H1 (cell line): ENCODE measurements at regions not wholly inside any gene's neighbourhood (a gene's known extent, or its start where the extent isn't known, plus 50 kb on each side); places are given as distances from the start of the nearest gene placed in this dataset.

Experiments used
- CTCF ChIA-PET: fragments of 300-600 bp; sonication (Branson Sonifier 250); formaldehyde crosslinking; loops from one replicate; lab custom pipeline; 2021; ENCODE audit not compliant: partially characterized antibody; lab: Charles Lee
- POLR2A ChIA-PET: fragments of 300-600 bp; sonication (Branson Sonifier 250); formaldehyde crosslinking; loops from one replicate; lab custom pipeline; 2021; ENCODE audit warnings: inconsistent platforms; ENCODE audit not compliant: partially characterized antibody; lab: Charles Lee
- DNase-seq, 2 experiments: peaks; one replicate each; pipeline versions ENCODE4 v3.0.0 to v3.0.0-alpha.2; 2010 to 2022; ENCODE audit warnings: low spot score in 2 of 2, low read depth in 1 of 2, mixed read lengths in 1 of 2
- FAIRE-seq: peaks from 2 replicates; lab custom pipeline; 2011; peaks lifted over from hg19 to GRCh38; lab: Jason Lieb, UNC
- H2AFZ ChIP-seq: 2 replicates; pipeline ENCODE4 v1.8.1; 2012; ENCODE audit warnings: low read length, inconsistent platforms
- H2AK5ac ChIP-seq: 2 replicates; pipeline ENCODE4 v1.6.1; 2013; ENCODE audit warnings: low read depth, low read length
- H2BK120ac ChIP-seq: replicated peaks from 2 replicates; pipeline ENCODE3; 2013; ENCODE audit warnings: low read depth, low read length, inconsistent platforms
- H2BK12ac ChIP-seq: 2 replicates; pipeline ENCODE4 v1.6.1; 2013; ENCODE audit warnings: low read depth, low read length
- H2BK15ac ChIP-seq: 2 replicates; pipeline ENCODE4 v1.6.1; 2013; ENCODE audit warnings: low read length
- H2BK20ac ChIP-seq: 2 replicates; pipeline ENCODE4 v1.6.1; 2013; ENCODE audit warnings: low read length
- H2BK5ac ChIP-seq: 2 replicates; pipeline ENCODE4 v1.6.1; 2013; ENCODE audit warnings: low read depth, low read length
- H3K14ac ChIP-seq: 2 replicates; pipeline ENCODE4 v1.6.1; 2013; ENCODE audit warnings: inconsistent platforms; ENCODE audit not compliant: insufficient read length
- H3K18ac ChIP-seq: 2 replicates; pipeline ENCODE4 v1.6.1; 2013; ENCODE audit warnings: low read length; ENCODE audit errors: extremely low read depth
- H3K23ac ChIP-seq: 2 replicates; pipeline ENCODE4 v1.6.1; 2013; ENCODE audit warnings: inconsistent platforms; ENCODE audit not compliant: insufficient read length
- H3K23me2 ChIP-seq: 2 replicates; pipeline ENCODE4 v1.6.1; 2013; ENCODE audit warnings: low read depth, low read length
- H3K27ac ChIP-seq: 2 replicates; pipeline ENCODE4 v1.6.1; 2011; ENCODE audit warnings: low read depth, low read length, inconsistent platforms
- H3K27me3 ChIP-seq, 4 experiments: replicated peaks in 1 of 4; 1 replicate in 1 of 4; 2 replicates in 3 of 4; pipeline versions ENCODE4 v1.6.1 to v1.8.1; 2011 to 2013; ENCODE audit warnings: low read length in 3 of 4, mild to moderate bottlenecking in 3 of 4, inconsistent platforms in 2 of 4, mixed read lengths in 2 of 4, moderate library complexity in 1 of 4; ENCODE audit not compliant: control insufficient read depth in 3 of 4, insufficient read depth in 3 of 4; ENCODE audit errors: extremely low read depth in 1 of 4
- H3K36me3 ChIP-seq, 4 experiments: 2 replicates each; pipeline versions ENCODE4 v1.6.1 to v1.8.1; 2011 to 2013; ENCODE audit warnings: mild to moderate bottlenecking in 4 of 4, low read length in 3 of 4, moderate library complexity in 2 of 4, control low read depth in 1 of 4, inconsistent platforms in 1 of 4; ENCODE audit not compliant: insufficient read depth in 4 of 4, control insufficient read depth in 2 of 4
- H3K4ac ChIP-seq: replicated peaks from 2 replicates; pipeline ENCODE3; 2013; ENCODE audit warnings: low read length, low read depth, mixed read lengths, inconsistent platforms; ENCODE audit not compliant: insufficient read length
- H3K4me1 ChIP-seq, 4 experiments: replicated peaks in 1 of 4; 1 replicate in 1 of 4; 2 replicates in 3 of 4; pipeline versions ENCODE4 v1.6.1 to v1.8.1; 2011 to 2013; ENCODE audit warnings: low read length in 3 of 4, inconsistent platforms in 2 of 4, mixed read lengths in 1 of 4; ENCODE audit not compliant: insufficient read depth in 4 of 4, control insufficient read depth in 3 of 4
- H3K4me2 ChIP-seq, 2 experiments: 2 replicates each; pipeline versions ENCODE4 v1.6.1 to v1.8.1; 2011 to 2013; ENCODE audit warnings: low read depth in 2 of 2, low read length in 2 of 2, control low read depth in 1 of 2, inconsistent platforms in 1 of 2, mild to moderate bottlenecking in 1 of 2; ENCODE audit not compliant: insufficient read depth in 1 of 2
- H3K4me3 ChIP-seq, 4 experiments: fragments of 200-600, 300-600 bp in 1 of 4; sonication (generic), shearing (Covaris generic), sonication (Bioruptor Twin) in 1 of 4; 2 replicates each; pipeline versions ENCODE4 v1.5.1 to v1.8.1; 2011 to 2016; ENCODE audit warnings: low read length in 4 of 4, low read depth in 3 of 4, control low read depth in 2 of 4, inconsistent platforms in 2 of 4, mild to moderate bottlenecking in 2 of 4, mixed read lengths in 1 of 4, moderate library complexity in 1 of 4; ENCODE audit not compliant: insufficient read depth in 2 of 4; ENCODE audit errors: extremely low read depth in 1 of 4
- H3K56ac ChIP-seq: replicated peaks from 2 replicates; pipeline ENCODE3; 2013; ENCODE audit warnings: low read depth, mild to moderate bottlenecking, mixed read lengths, low read length, inconsistent platforms; ENCODE audit not compliant: insufficient read length
- H3K79me1 ChIP-seq: 2 replicates; pipeline ENCODE4 v1.6.1; 2013; ENCODE audit warnings: low read depth, low read length, control low read depth
- H3K79me2 ChIP-seq, 2 experiments: 2 replicates each; pipeline versions ENCODE4 v1.6.1 to v1.8.1; 2012 to 2013; ENCODE audit warnings: low read length in 2 of 2, mild to moderate bottlenecking in 2 of 2, inconsistent platforms in 1 of 2; ENCODE audit not compliant: insufficient read depth in 2 of 2, control insufficient read depth in 1 of 2
- H3K9ac ChIP-seq, 4 experiments: replicated peaks in 1 of 4; 1 replicate in 1 of 4; 2 replicates in 3 of 4; pipeline versions ENCODE4 v1.6.1 to v1.8.1; 2011 to 2013; ENCODE audit warnings: low read depth in 3 of 4, low read length in 3 of 4, control low read depth in 2 of 4, mild to moderate bottlenecking in 2 of 4, moderate library complexity in 2 of 4, inconsistent platforms in 1 of 4; ENCODE audit errors: extremely low read depth in 1 of 4
- H3K9me3 ChIP-seq, 2 experiments: 2 replicates each; pipeline versions ENCODE4 v1.6.1 to v1.8.1; 2012 to 2013; ENCODE audit warnings: mild to moderate bottlenecking in 2 of 2, moderate library complexity in 2 of 2, control low read depth in 1 of 2, inconsistent platforms in 1 of 2, low read depth in 1 of 2, low read length in 1 of 2, mixed read lengths in 1 of 2; ENCODE audit not compliant: insufficient read depth in 2 of 2
- H4K20me1 ChIP-seq, 2 experiments: replicated peaks in 1 of 2; 2 replicates each; pipeline versions ENCODE3 to v1.8.1; 2011 to 2013; ENCODE audit warnings: inconsistent platforms in 2 of 2, low read length in 2 of 2, mild to moderate bottlenecking in 1 of 2; ENCODE audit not compliant: insufficient read depth in 2 of 2, control insufficient read depth in 1 of 2
- H4K5ac ChIP-seq: 2 replicates; pipeline ENCODE4 v1.6.1; 2013; ENCODE audit warnings: low read length, low read depth, mixed read lengths, inconsistent platforms; ENCODE audit not compliant: insufficient read length
- H4K8ac ChIP-seq: 2 replicates; pipeline ENCODE4 v1.8.0; 2013; ENCODE audit warnings: mild to moderate bottlenecking, moderate library complexity, low read length, inconsistent platforms; ENCODE audit not compliant: insufficient read depth; ENCODE audit errors: extremely low read depth
- H4K91ac ChIP-seq: replicated peaks from 2 replicates; pipeline ENCODE3; 2013; ENCODE audit warnings: low read length, mixed read lengths, inconsistent platforms; ENCODE audit not compliant: insufficient read length
- ASH2L ChIP-seq: fragments of 200-600, 300-600 bp; sonication (generic); IDR thresholded peaks from one replicate; pipeline ENCODE4 v1.7.1; 2017; ENCODE audit warnings: low read length
- BCL11A ChIP-seq, 2 experiments: IDR thresholded peaks; one replicate each; pipeline ENCODE4 v1.6.1; 2011; ENCODE audit warnings: low read depth in 2 of 2, low read length in 2 of 2, mild to moderate bottlenecking in 2 of 2
- BRCA1 ChIP-seq: IDR thresholded peaks from 2 replicates; pipeline ENCODE4 v1.6.1; 2012; ENCODE audit warnings: low read depth, low read length, improper control_type of control experiment
- CHD2 ChIP-seq: IDR thresholded peaks from 2 replicates; pipeline ENCODE4 v1.6.1; 2012; ENCODE audit warnings: low read length, improper control_type of control experiment
- HDAC2 ChIP-seq, 2 experiments: fragments of 300-600 bp in 1 of 2; sonication (generic) in 1 of 2; IDR thresholded peaks; 2 replicates each; pipeline ENCODE4 v1.6.1; 2011 to 2012; ENCODE audit warnings: low read depth in 2 of 2, low read length in 2 of 2, mild to moderate bottlenecking in 2 of 2, moderate library complexity in 2 of 2, borderline replicate concordance in 1 of 2, inconsistent platforms in 1 of 2
- HDAC6 ChIP-seq: IDR thresholded peaks from one replicate; pipeline ENCODE4 v1.7.1; 2012; ENCODE audit warnings: low read depth, mild to moderate bottlenecking, inconsistent platforms, low read length, moderate library complexity
- KDM1A ChIP-seq: fragments of 200-600, 300-600 bp; sonication (generic); IDR thresholded peaks from 2 replicates; pipeline ENCODE4 v1.7.1; 2016; ENCODE audit warnings: mild to moderate bottlenecking, low read length, borderline replicate concordance
- NANOG ChIP-seq: IDR thresholded peaks from 2 replicates; pipeline ENCODE4 v1.6.1; 2011; ENCODE audit warnings: low read length, low read depth, mild to moderate bottlenecking, inconsistent platforms; ENCODE audit not compliant: insufficient read depth, poor library complexity, severe bottlenecking
- POLR2A ChIP-seq, 2 experiments: IDR thresholded peaks; 1 replicate in 1 of 2; 2 replicates in 1 of 2; pipeline ENCODE4 v1.6.1; 2011; ENCODE audit warnings: low read depth in 2 of 2, low read length in 2 of 2, mild to moderate bottlenecking in 2 of 2; ENCODE audit errors: control extremely low read depth in 1 of 2
- RAD21 ChIP-seq, 2 experiments: IDR thresholded peaks in 1 of 2; conservative IDR thresholded peaks in 1 of 2; 2 replicates each; pipeline ENCODE4 v1.6.1; 2011; ENCODE audit warnings: low read depth in 2 of 2, low read length in 2 of 2, improper control_type of control experiment in 1 of 2, inconsistent platforms in 1 of 2, mild to moderate bottlenecking in 1 of 2, moderate library complexity in 1 of 2
- USF2 ChIP-seq: IDR thresholded peaks from 2 replicates; pipeline ENCODE4 v1.6.1; 2011; ENCODE audit warnings: low read length, improper control_type of control experiment
- YY1 ChIP-seq: IDR thresholded peaks from 2 replicates; pipeline ENCODE4 v1.6.1; 2011; ENCODE audit warnings: low read depth, mild to moderate bottlenecking, low read length
- WGBS, 2 experiments: shearing (Covaris generic) in 1 of 2; methylation state at CpG; one replicate each; pipeline versions ENCODE4 v1.1.6 to v1.1.7; 2013 to 2015; ENCODE audit warnings: low lambda C conversion rate in 2 of 2, mixed read lengths in 2 of 2, inconsistent platforms in 1 of 2, low coverage in 1 of 2, missing lambda C conversion rate in 1 of 2; ENCODE audit not compliant: insufficient replicate concordance in 2 of 2, insufficient coverage in 1 of 2, insufficient read length in 1 of 2; ENCODE audit errors: extremely low coverage in 1 of 2, missing lambda C conversion rate in 1 of 2; 5-methylcytosine and 5-hydroxymethylcytosine counted together

DNA sequence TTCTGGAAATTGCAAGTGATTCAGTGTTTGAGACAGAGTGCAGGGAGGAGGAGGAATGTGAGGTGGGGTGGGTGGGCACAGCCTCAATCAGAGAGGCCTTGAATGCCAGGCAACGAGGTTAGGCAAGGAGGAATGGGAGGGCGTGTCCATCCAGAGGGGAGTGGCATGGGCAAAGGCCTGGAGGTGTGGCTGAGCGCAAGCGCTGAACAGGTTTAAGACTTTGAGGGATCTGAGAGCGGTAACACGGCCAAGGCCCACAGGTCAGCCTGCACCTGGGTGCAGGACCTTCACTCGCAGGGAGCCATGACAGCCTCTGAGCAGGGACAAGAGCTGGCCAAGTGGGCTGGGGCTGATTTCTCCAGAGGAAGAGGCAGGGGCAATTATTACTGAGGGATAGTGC lies 125.9 kb downstream of the TPRA1 start:
- Histone ChIP-seq H3K14ac (no peak overlapping the region), H2BK120ac (no peak overlapping the region)
- FAIRE-seq = no peak

More for the DNA sequence above, 125.9 kb downstream of the TPRA1 start:
- Histone ChIP-seq H3K9me3 (no peaks in the 10 kb centered on the region), H3K4me1 (peaks cover 0 to 10% (median 4%) of the 10 kb centered on the region in 4 experiments; a peak in 5 of 7 replicates), H3K36me3 (no peaks in the 10 kb centered on the region), H3K23me2 (no peaks in the 10 kb centered on the region), H4K5ac (no peak overlapping the region), H3K4me3 (no peak overlapping the region), H2AK5ac (no peak overlapping the region), H3K79me2 (no peaks in the 10 kb centered on the region), H2BK12ac (no peak overlapping the region), H2BK15ac (no peak overlapping the region), H2BK5ac (no peak overlapping the region), H2BK20ac (no peak overlapping the region), H3K27me3 (no peaks in the 10 kb centered on the region), H3K9ac (no peak overlapping the region), H3K27ac (no peak overlapping the region), H4K20me1 (no peaks in the 10 kb centered on the region), H3K4ac (no peak overlapping the region), H3K18ac (no peak overlapping the region), H4K91ac (no peak overlapping the region), H4K8ac (no peak overlapping the region), H3K56ac (no peak overlapping the region), H2AFZ (no peak overlapping the region), H3K79me1 (no peaks in the 10 kb centered on the region), H3K4me2 (no peak overlapping the region), H3K23ac (no peak overlapping the region)
- TF ChIP-seq NANOG = no peak
- no peak for TF ChIP-seq ASH2L
- TF ChIP-seq HDAC2 (IDR thresholded peaks at IDR 0.05; ENCODE audit: borderline replicate concordance in 1 of 2, low read depth in 2 of 2, low read length in 2 of 2) = no peak
- no peak for TF ChIP-seq BCL11A (IDR thresholded peaks at IDR 0.05; ENCODE audit: low read depth in 2 of 2, low read length in 2 of 2)
- TF ChIP-seq CHD2 = no peak
- no peak for TF ChIP-seq USF2
- no peak for TF ChIP-seq KDM1A
- TF ChIP-seq POLR2A (IDR thresholded peaks at IDR 0.05; ENCODE audit: control extremely low read depth in 1 of 2, low read depth in 2 of 2, low read length in 2 of 2) = no peak
- no peak for TF ChIP-seq HDAC6
- TF ChIP-seq BRCA1 = no peak
- TF ChIP-seq YY1 = no peak
- TF ChIP-seq RAD21 (IDR thresholded peaks at IDR 0.05 in 1 of 2, conservative IDR thresholded peaks at IDR 0.05 in 1 of 2; ENCODE audit: low read depth in 2 of 2, low read length in 2 of 2) = no peak
- DNase-seq = no peak
- WGBS, 2 experiments = 74% methylated on average over 7 of the region's 7 CpGs; no CpG with 5 or more reads in 1 of the 2 experiments
- POLR2A ChIA-PET = no interaction called here
- CTCF ChIA-PET = interaction anchor here (1.6 kb wide), 1 partner anchor 122 kb away, joined by 5 read pairs; no protein-coding TSS in a partner anchor
